Effector memory CD8-positive, alpha-beta T cell (primary cell): ENCODE measurements at regions not wholly inside any gene's neighbourhood (a gene's known extent, or its start where the extent isn't known, plus 50 kb on each side); places are given as distances from the start of the nearest gene placed in this dataset.

Experiments
- ATAC-seq: fragments of 150-1000 bp; cut with Tn5 transposase; replicated peaks from 2 replicates; pipeline ENCODE4 v1.10.0; 2021; ENCODE audit warnings: mild to moderate bottlenecking, moderate library complexity
- DNase-seq, 3 experiments: peaks; one replicate each; pipeline ENCODE4 v3.0.0; 2021
- H3K27ac Mint-ChIP-seq, 2 donors: one replicate each; pipeline ENCODE4 v1.8.0; 2022; ENCODE audit warnings: mild to moderate bottlenecking in 2 of 2, mixed read lengths in 2 of 2, moderate library complexity in 2 of 2
- H3K27me3 Mint-ChIP-seq, 2 donors: one replicate each; pipeline ENCODE4 v1.8.0; 2022; ENCODE audit warnings: mixed read lengths in 2 of 2
- H3K36me3 Mint-ChIP-seq: one replicate; pipeline ENCODE4 v1.8.0; 2022; ENCODE audit warnings: mild to moderate bottlenecking, moderate library complexity, mixed read lengths; ENCODE audit not compliant: insufficient read depth
- H3K4me1 Mint-ChIP-seq, 2 donors: one replicate each; pipeline ENCODE4 v1.8.0; 2022; ENCODE audit warnings: low read depth in 2 of 2, mixed read lengths in 2 of 2
- H3K4me3 Mint-ChIP-seq, 2 donors: one replicate each; pipeline ENCODE4 v1.8.0; 2022; ENCODE audit warnings: mild to moderate bottlenecking in 2 of 2, mixed read lengths in 2 of 2, moderate library complexity in 2 of 2
- H3K9me3 Mint-ChIP-seq, 2 donors: one replicate each; pipeline ENCODE4 v1.8.0; 2022; ENCODE audit warnings: mixed read lengths in 2 of 2

- Mint-ChIP-seq H3K4me3 (no peak overlapping the region), H3K27ac (no peak overlapping the region), H3K4me1 (no peaks in the 10 kb centered on the region), H3K27me3 (peaks cover 10 to 19% of the 10 kb centered on the region in 2 donors), H3K36me3 (no peaks in the 10 kb centered on the region), H3K9me3 (no peaks in the 10 kb centered on the region)
- ATAC-seq = no peak
- DNase-seq = no peak
Observed at GRCh38 chr7:86966916-86967315, 92.5 kb downstream of the ELAPOR2 start.

GRCh38 chr7:86965727-86966120, 93.7 kb downstream of the ELAPOR2 start:
- Mint-ChIP-seq H3K4me1 (no peaks in the 10 kb centered on the region), H3K27me3 (peaks cover 17 to 19% of the 10 kb centered on the region in 2 donors), H3K36me3 (no peaks in the 10 kb centered on the region), H3K4me3 (no peak overlapping the region), H3K9me3 (no peaks in the 10 kb centered on the region), H3K27ac (no peak overlapping the region)
- no peak for DNase-seq
- no peak for ATAC-seq

- no peaks in the 10 kb centered on the region for H3K36me3 Mint-ChIP-seq
- H3K4me3 Mint-ChIP-seq = no peak overlapping the region
- H3K27ac Mint-ChIP-seq = no peak overlapping the region
- DNase-seq = no peak
- H3K4me1 Mint-ChIP-seq = no peaks in the 10 kb centered on the region
- H3K9me3 Mint-ChIP-seq = no peaks in the 10 kb centered on the region
- ATAC-seq = no peak
- peaks cover 17 to 19% of the 10 kb centered on the region in 2 donors for H3K27me3 Mint-ChIP-seq
Observed at GRCh38 chr7:86964973-86965726, 94.3 kb downstream of the ELAPOR2 start.

GRCh38 chr7:86963599-86964230, 95.7 kb downstream of the ELAPOR2 start:
- Mint-ChIP-seq H3K4me1 (no peaks in the 10 kb centered on the region), H3K27ac (no peak overlapping the region), H3K36me3 (no peaks in the 10 kb centered on the region), H3K9me3 (no peaks in the 10 kb centered on the region), H3K27me3 (peaks cover 17 to 19% of the 10 kb centered on the region in 2 donors), H3K4me3 (no peak overlapping the region)
- ATAC-seq (no peak), DNase-seq (no peak)

GRCh38 chr7:86962623-86963022, 96.8 kb downstream of the ELAPOR2 start:
- Mint-ChIP-seq H3K27ac (no peak overlapping the region), H3K27me3 (peaks cover 17 to 19% of the 10 kb centered on the region in 2 donors), H3K4me3 (no peak overlapping the region), H3K36me3 (no peaks in the 10 kb centered on the region), H3K4me1 (no peaks in the 10 kb centered on the region), H3K9me3 (no peaks in the 10 kb centered on the region)
- DNase-seq (no peak), ATAC-seq (no peak)

- DNase-seq (no peak), ATAC-seq (no peak)
- H3K27ac Mint-ChIP-seq = no peak overlapping the region
- H3K4me1 Mint-ChIP-seq = no peaks in the 10 kb centered on the region
- H3K9me3 Mint-ChIP-seq = no peaks in the 10 kb centered on the region
- H3K27me3 Mint-ChIP-seq = peaks cover 9 to 12% of the 10 kb centered on the region in 2 donors
- H3K36me3 Mint-ChIP-seq = no peaks in the 10 kb centered on the region
- H3K4me3 Mint-ChIP-seq = no peak overlapping the region
Observed at GRCh38 chr7:86961686-86962085, 97.8 kb downstream of the ELAPOR2 start.

- DNase-seq (no peak), ATAC-seq (no peak)
- Mint-ChIP-seq H3K4me1 (peaks cover 0 to 4% of the 10 kb centered on the region in 2 donors), H3K36me3 (no peaks in the 10 kb centered on the region), H3K9me3 (no peaks in the 10 kb centered on the region), H3K27ac (no peak overlapping the region), H3K4me3 (no peak overlapping the region), H3K27me3 (peaks cover 6 to 8% of the 10 kb centered on the region in 2 donors)
Observed at GRCh38 chr7:86958380-86958779, 101.1 kb downstream of the ELAPOR2 start.

- Mint-ChIP-seq H3K27me3 (peaks cover 3 to 6% of the 10 kb centered on the region in 2 donors), H3K36me3 (no peaks in the 10 kb centered on the region), H3K4me3 (no peak overlapping the region), H3K27ac (no peak overlapping the region), H3K9me3 (no peaks in the 10 kb centered on the region), H3K4me1 (peaks cover 0 to 4% of the 10 kb centered on the region in 2 donors)
- no peak for DNase-seq
- ATAC-seq = no peak
Observed at GRCh38 chr7:86956567-86956966, 102.9 kb downstream of the ELAPOR2 start.

- no peak overlapping the region for H3K4me3 Mint-ChIP-seq
Observed at GRCh38 chr7:86955895-86956503, 103.5 kb downstream of the ELAPOR2 start.

GRCh38 chr7:86954971-86955370, 104.5 kb downstream of the ELAPOR2 start:
- ATAC-seq (no peak), DNase-seq (no peak)
- H3K36me3 Mint-ChIP-seq = no peaks in the 10 kb centered on the region
- H3K27ac Mint-ChIP-seq = no peak overlapping the region
- H3K27me3 Mint-ChIP-seq = peaks cover 0 to 6% of the 10 kb centered on the region in 2 donors
- H3K4me3 Mint-ChIP-seq = no peak overlapping the region
- no peaks in the 10 kb centered on the region for H3K9me3 Mint-ChIP-seq
- peaks cover 0 to 4% of the 10 kb centered on the region in 2 donors for H3K4me1 Mint-ChIP-seq

More at GRCh38 chr7:86955895-86956503, 103.5 kb downstream of the ELAPOR2 start:
- Mint-ChIP-seq H3K27ac (no peak overlapping the region), H3K36me3 (no peaks in the 10 kb centered on the region), H3K9me3 (no peaks in the 10 kb centered on the region), H3K4me1 (peaks cover 0 to 4% of the 10 kb centered on the region in 2 donors), H3K27me3 (peaks cover 0 to 6% of the 10 kb centered on the region in 2 donors)
- no peak for ATAC-seq
- no peak for DNase-seq

- Mint-ChIP-seq H3K27ac (no peak overlapping the region), H3K27me3 (peaks cover 0 to 6% of the 10 kb centered on the region in 2 donors), H3K4me3 (no peak overlapping the region), H3K4me1 (peaks cover 0 to 4% of the 10 kb centered on the region in 2 donors), H3K9me3 (no peaks in the 10 kb centered on the region), H3K36me3 (no peaks in the 10 kb centered on the region)
- ATAC-seq (no peak), DNase-seq (no peak)
Observed at GRCh38 chr7:86953653-86954336, 105.7 kb downstream of the ELAPOR2 start.

- Mint-ChIP-seq H3K27ac (no peak overlapping the region), H3K27me3 (peaks cover 0 to 6% of the 10 kb centered on the region in 2 donors), H3K4me1 (peaks cover 0 to 4% of the 10 kb centered on the region in 2 donors), H3K4me3 (no peak overlapping the region), H3K9me3 (no peaks in the 10 kb centered on the region), H3K36me3 (no peaks in the 10 kb centered on the region)
- ATAC-seq (no peak), DNase-seq (no peak)
Observed at GRCh38 chr7:86953219-86953618, 106.2 kb downstream of the ELAPOR2 start.

GRCh38 chr7:86951895-86952294, 107.6 kb downstream of the ELAPOR2 start:
- no peak for ATAC-seq
- Mint-ChIP-seq H3K27ac (no peak overlapping the region), H3K9me3 (no peaks in the 10 kb centered on the region), H3K4me3 (no peak overlapping the region), H3K27me3 (peaks cover 0 to 6% of the 10 kb centered on the region in 2 donors), H3K4me1 (peaks cover 0 to 4% of the 10 kb centered on the region in 2 donors), H3K36me3 (no peaks in the 10 kb centered on the region)
- no peak for DNase-seq
